HCT116 (cell line): ENCODE measurements at regions not wholly inside any gene's neighbourhood (a gene's known extent, or its start where the extent isn't known, plus 50 kb on each side); places are given as distances from the start of the nearest gene placed in this dataset.

Source experiments
- ATAC-seq: fragments of 200-7000 bp; cut with Tn5 transposase; 2 replicates; pipeline ENCODE4 v1.9.1; 2020; ENCODE audit warnings: mild to moderate bottlenecking, moderate library complexity
- BruUV-seq: library from RNA; stranded (reverse); fragments of 400-500 nt; replicated peaks from 2 replicates; lab custom pipeline; 2021; lab: Mats Ljungman, UMichigan
- CTCF ChIA-PET: fragments of 300-600 bp; sonication (Branson Sonifier 250); formaldehyde crosslinking; loops from one replicate; lab custom pipeline; 2021; ENCODE audit warnings: antibody characterized with exemption; lab: Charles Lee
- POLR2A ChIA-PET: fragments of 300-600, 350-600 bp; sonication (Branson Sonifier 250); formaldehyde crosslinking; loops from one replicate; lab custom pipeline; 2021; ENCODE audit warnings: antibody characterized with exemption; lab: Charles Lee
- RAD21 ChIA-PET, 2 experiments: fragments of 300-600 bp; sonication (Branson Sonifier 250); formaldehyde crosslinking; loops; one replicate each; lab custom pipeline; 2023; ENCODE audit warnings: low total read pairs in 2 of 2; ENCODE audit not compliant: uncharacterized antibody in 2 of 2, unreplicated experiment in 2 of 2, low non-redundant PET in 1 of 2; lab: Charles Lee
- DNase-seq: peaks from one replicate; pipeline ENCODE4 v3.0.0-alpha.2; 2010; ENCODE audit warnings: low read depth, low spot score
- H2AFZ ChIP-seq: fragments of 200-600 bp; shearing (Covaris generic), sonication (generic); 2 replicates; pipeline ENCODE4 v1.6.1; 2017; ENCODE audit warnings: low read depth, mixed run types, mixed read lengths, antibody characterized with exemption, low read length; ENCODE audit not compliant: poor library complexity, severe bottlenecking
- H3K27ac ChIP-seq: 2 replicates; pipeline ENCODE4 v1.5.1; 2012; ENCODE audit warnings: low read depth, low read length
- H3K27me3 ChIP-seq: fragments of 200-600 bp; sonication (generic); 2 replicates; pipeline ENCODE4 v1.6.1; 2016; ENCODE audit warnings: mixed run types, low read length, mixed read lengths; ENCODE audit not compliant: insufficient read depth
- H3K36me3 ChIP-seq, 2 experiments: fragments of 200-500 bp in 1 of 2; fragments of 200-600 bp in 1 of 2; sonication (Bioruptor generic) in 1 of 2; sonication (generic) in 1 of 2; 2 replicates each; pipeline versions ENCODE4 v1.5.1 to v1.6.1; 2014 to 2016; ENCODE audit warnings: low read length in 2 of 2, inconsistent platforms in 1 of 2, mixed read lengths in 1 of 2, mixed run types in 1 of 2; ENCODE audit not compliant: insufficient read depth in 2 of 2, control insufficient read depth in 1 of 2
- H3K4me1 ChIP-seq, 2 experiments: fragments of 200-600 bp in 1 of 2; sonication (generic) in 1 of 2; 2 replicates each; pipeline versions ENCODE4 v1.5.1 to v1.6.1; 2012 to 2017; ENCODE audit warnings: low read length in 2 of 2, inconsistent platforms in 1 of 2, mild to moderate bottlenecking in 1 of 2, mixed read lengths in 1 of 2, mixed run types in 1 of 2, moderate library complexity in 1 of 2; ENCODE audit not compliant: insufficient read depth in 2 of 2, control insufficient read depth in 1 of 2
- H3K4me2 ChIP-seq: fragments of 200-600 bp; sonication (generic); 2 replicates; pipeline ENCODE4 v1.6.1; 2017; ENCODE audit warnings: mixed run types, low read length, mixed read lengths
- H3K4me3 ChIP-seq, 2 experiments: fragments of 200-600 bp in 1 of 2; sonication (generic) in 1 of 2; replicated peaks in 1 of 2; 2 replicates each; pipeline ENCODE4 v1.5.1; 2011 to 2016; ENCODE audit warnings: low read length in 2 of 2, control low read depth in 1 of 2, low read depth in 1 of 2, mild to moderate bottlenecking in 1 of 2, mixed read lengths in 1 of 2, mixed run types in 1 of 2
- H3K79me2 ChIP-seq: fragments of 200-600 bp; sonication (generic); 2 replicates; pipeline ENCODE4 v1.6.1; 2017; ENCODE audit warnings: mild to moderate bottlenecking, mixed run types, low read length, moderate library complexity, mixed read lengths; ENCODE audit not compliant: insufficient read depth
- H3K9ac ChIP-seq: fragments of 200-600 bp; sonication (generic); 2 replicates; pipeline ENCODE4 v1.6.1; 2016; ENCODE audit warnings: low read length, mixed read lengths
- H3K9me2 ChIP-seq: fragments of 200-600 bp; sonication (generic), shearing (Covaris generic); 2 replicates; pipeline ENCODE4 v1.6.1; 2017; ENCODE audit warnings: mixed run types, mild to moderate bottlenecking, moderate library complexity; ENCODE audit not compliant: insufficient read depth
- H3K9me3 ChIP-seq, 2 experiments: fragments of 200-500 bp in 1 of 2; fragments of 200-600 bp in 1 of 2; sonication (Bioruptor generic) in 1 of 2; sonication (generic) in 1 of 2; 2 replicates each; pipeline ENCODE4 v1.6.1; 2014 to 2017; ENCODE audit warnings: low read length in 2 of 2, mixed read lengths in 2 of 2, inconsistent platforms in 1 of 2, low read depth in 1 of 2, mild to moderate bottlenecking in 1 of 2, mixed run types in 1 of 2, moderate library complexity in 1 of 2; ENCODE audit not compliant: control insufficient read depth in 1 of 2, insufficient read depth in 1 of 2
- H4K20me1 ChIP-seq: fragments of 200-600 bp; sonication (generic), shearing (Covaris generic); 2 replicates; pipeline ENCODE4 v1.6.1; 2017; ENCODE audit warnings: mixed run types, mild to moderate bottlenecking, moderate library complexity; ENCODE audit not compliant: insufficient read depth
- CBX3 ChIP-seq: IDR thresholded peaks from 2 replicates; pipeline ENCODE4 v1.6.1; 2012; ENCODE audit warnings: low read depth
- EZH2 ChIP-seq: fragments of 200-600 bp; sonication (generic); IDR thresholded peaks from 2 replicates; pipeline ENCODE4 v1.6.1; 2017; ENCODE audit warnings: antibody characterized with exemption, mixed run types
- EZH2phosphoT487 ChIP-seq: fragments of 200-600 bp; IDR thresholded peaks from 2 replicates; pipeline ENCODE4 v1.6.1; 2018; ENCODE audit warnings: antibody characterized with exemption, borderline replicate concordance
- JUND ChIP-seq: IDR thresholded peaks from 2 replicates; pipeline ENCODE4 v1.6.1; 2012
- POLR2A ChIP-seq: IDR thresholded peaks from 2 replicates; pipeline ENCODE4 v1.7.0; 2011; ENCODE audit warnings: borderline replicate concordance; ENCODE audit not compliant: insufficient read depth, insufficient read length; ENCODE audit errors: extremely low read depth
- POLR2AphosphoS5 ChIP-seq: IDR thresholded peaks from 2 replicates; pipeline ENCODE4 v1.6.1; 2011; ENCODE audit warnings: mild to moderate bottlenecking, low read depth, low read length, moderate library complexity
- RAD21 ChIP-seq: IDR thresholded peaks from 2 replicates; pipeline ENCODE4 v1.6.1; 2012; ENCODE audit warnings: low read depth, mild to moderate bottlenecking
- SRF ChIP-seq: IDR thresholded peaks from 2 replicates; pipeline ENCODE4 v1.6.1; 2012; ENCODE audit warnings: low read depth
- TCF7L2 ChIP-seq: IDR thresholded peaks from 2 replicates; pipeline ENCODE4 v1.7.0; 2011; ENCODE audit warnings: borderline replicate concordance, inconsistent platforms; ENCODE audit not compliant: insufficient read depth, insufficient read length; ENCODE audit errors: extremely low read depth
- intact Hi-C: fragments of 100-400 bp; cut with micrococcal nuclease; formaldehyde crosslinking; loops from 2 replicates; pipeline ENCODE4 v1.10.0; 2022
- TF ChIP-seq, protein P1 (sequence below), 3 experiments: fragments of 200-600 bp in 1 of 3; sonication (generic) in 1 of 3; IDR thresholded peaks in 2 of 3; conservative IDR thresholded peaks in 1 of 3; 2 replicates each; pipeline ENCODE4 v1.5.1; 2012 to 2017; ENCODE audit warnings: low read depth in 2 of 3, low read length in 2 of 3, antibody characterized with exemption in 1 of 3, borderline replicate concordance in 1 of 3, control low read depth in 1 of 3, mild to moderate bottlenecking in 1 of 3, mixed read lengths in 1 of 3, mixed run types in 1 of 3, moderate library complexity in 1 of 3; ENCODE audit not compliant: insufficient read depth in 1 of 3
- TF ChIP-seq, protein P2 (sequence below): IDR thresholded peaks from 2 replicates; pipeline ENCODE4 v1.6.1; 2012

DNA sequence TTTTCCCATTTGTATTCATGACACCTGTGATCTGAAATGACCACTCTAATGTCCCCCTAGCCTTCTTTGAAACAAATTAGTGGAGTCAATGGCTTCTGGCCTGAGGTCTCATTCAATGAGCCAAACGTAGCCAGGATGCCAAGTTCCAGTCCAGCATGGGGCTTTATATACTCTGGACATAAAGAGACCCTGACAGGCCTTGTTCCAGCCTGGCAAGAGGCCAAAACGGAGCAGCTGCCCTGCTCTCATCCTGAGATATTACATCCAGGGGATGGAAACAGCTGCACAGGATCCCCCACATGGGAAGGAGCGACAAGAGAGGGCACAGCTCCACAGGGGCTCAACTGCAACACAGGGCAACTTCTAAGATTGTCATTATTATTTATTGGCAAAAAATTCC, 437.8 kb downstream of the CDH26 start:
- ChIA-PET RAD21 (no interaction called here), CTCF (no interaction called here), POLR2A (no interaction called here)
- no peaks in the 10 kb centered on the region for H3K36me3 ChIP-seq
- DNase-seq, result no peak
- intact Hi-C loops, result no loop called here
- no peak overlapping the region for H2AFZ ChIP-seq
- H3K9ac ChIP-seq, result no peak overlapping the region
- no peaks in the 10 kb centered on the region for H3K27me3 ChIP-seq
- no peaks in the 10 kb centered on the region for H3K9me2 ChIP-seq
- TF ChIP-seq SRF (no peak), EZH2 (no peak), EZH2phosphoT487 (no peak)
- no peaks in the 10 kb centered on the region for H4K20me1 ChIP-seq
- no peaks in the 10 kb centered on the region for H3K79me2 ChIP-seq
- no peak overlapping the region for H3K4me2 ChIP-seq
- BruUV-seq, result no TSS peak
- H3K9me3 ChIP-seq, result peaks cover 12 to 50% of the 10 kb centered on the region in 2 experiments; a peak in 2 of 4 replicates
- no peak overlapping the region for H3K27ac ChIP-seq
- no peak for ATAC-seq
- no peak overlapping the region for H3K4me3 ChIP-seq
- H3K4me1 ChIP-seq, result no peaks in the 10 kb centered on the region

DNA sequence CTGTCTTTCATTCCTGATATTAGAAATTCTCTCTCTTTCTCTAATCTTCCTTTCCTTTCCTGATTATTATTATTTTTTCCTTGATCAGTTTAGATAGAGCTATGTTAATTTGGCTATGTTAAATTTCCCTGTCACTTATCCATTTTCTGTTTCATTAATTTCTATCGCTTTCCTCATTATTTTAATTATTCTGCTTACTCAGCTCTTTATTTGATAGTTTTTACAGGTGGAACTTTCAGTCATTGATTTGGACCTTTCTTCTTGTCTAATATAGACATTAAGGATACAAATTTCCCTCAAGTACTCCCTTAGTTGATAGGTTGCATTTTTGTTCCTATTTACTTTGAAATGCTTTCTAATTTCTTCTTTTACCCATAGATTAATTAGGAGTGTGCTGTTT, 442.3 kb downstream of the CDH26 start:
- DNase-seq (no peak), ATAC-seq (no peak)
- POLR2A ChIA-PET, result no interaction called here
- Histone ChIP-seq H3K36me3 (no peaks in the 10 kb centered on the region), H2AFZ (no peak overlapping the region), H3K9me2 (no peaks in the 10 kb centered on the region), H3K4me3 (no peak overlapping the region), H4K20me1 (no peaks in the 10 kb centered on the region), H3K4me2 (no peak overlapping the region), H3K27me3 (no peaks in the 10 kb centered on the region), H3K9ac (no peak overlapping the region), H3K4me1 (no peaks in the 10 kb centered on the region), H3K27ac (no peak overlapping the region), H3K9me3 (peaks cover 5 to 49% of the 10 kb centered on the region in 2 experiments; a peak in 2 of 4 replicates), H3K79me2 (no peaks in the 10 kb centered on the region)
- BruUV-seq, result no TSS peak
- intact Hi-C loops, result no loop called here
- TF ChIP-seq POLR2AphosphoS5 (no peak), EZH2 (no peak), POLR2A (no peak), RAD21 (no peak), JUND (no peak), TCF7L2 (no peak), CBX3 (no peak)
- TF ChIP-seq, protein P1, sequence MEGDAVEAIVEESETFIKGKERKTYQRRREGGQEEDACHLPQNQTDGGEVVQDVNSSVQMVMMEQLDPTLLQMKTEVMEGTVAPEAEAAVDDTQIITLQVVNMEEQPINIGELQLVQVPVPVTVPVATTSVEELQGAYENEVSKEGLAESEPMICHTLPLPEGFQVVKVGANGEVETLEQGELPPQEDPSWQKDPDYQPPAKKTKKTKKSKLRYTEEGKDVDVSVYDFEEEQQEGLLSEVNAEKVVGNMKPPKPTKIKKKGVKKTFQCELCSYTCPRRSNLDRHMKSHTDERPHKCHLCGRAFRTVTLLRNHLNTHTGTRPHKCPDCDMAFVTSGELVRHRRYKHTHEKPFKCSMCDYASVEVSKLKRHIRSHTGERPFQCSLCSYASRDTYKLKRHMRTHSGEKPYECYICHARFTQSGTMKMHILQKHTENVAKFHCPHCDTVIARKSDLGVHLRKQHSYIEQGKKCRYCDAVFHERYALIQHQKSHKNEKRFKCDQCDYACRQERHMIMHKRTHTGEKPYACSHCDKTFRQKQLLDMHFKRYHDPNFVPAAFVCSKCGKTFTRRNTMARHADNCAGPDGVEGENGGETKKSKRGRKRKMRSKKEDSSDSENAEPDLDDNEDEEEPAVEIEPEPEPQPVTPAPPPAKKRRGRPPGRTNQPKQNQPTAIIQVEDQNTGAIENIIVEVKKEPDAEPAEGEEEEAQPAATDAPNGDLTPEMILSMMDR (IDR thresholded peaks at IDR 0.05 in 2 of 3, conservative IDR thresholded peaks at IDR 0.05 in 1 of 3; ENCODE audit: borderline replicate concordance in 1 of 3, insufficient read depth in 1 of 3, low read depth in 2 of 3, low read length in 2 of 3), result no peak
- TF ChIP-seq, protein P2, sequence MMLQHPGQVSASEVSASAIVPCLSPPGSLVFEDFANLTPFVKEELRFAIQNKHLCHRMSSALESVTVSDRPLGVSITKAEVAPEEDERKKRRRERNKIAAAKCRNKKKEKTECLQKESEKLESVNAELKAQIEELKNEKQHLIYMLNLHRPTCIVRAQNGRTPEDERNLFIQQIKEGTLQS, result no peak
- RAD21 ChIA-PET, result no interaction called here
- CTCF ChIA-PET, result no interaction called here
